Dedifferentiated amniotic fluid mesenchymal stem cell (primary cell): ENCODE measurements at regions not wholly inside any gene's neighbourhood (a gene's known extent, or its start where the extent isn't known, plus 50 kb on each side); places are given as distances from the start of the nearest gene placed in this dataset.
"Not testable (repeated sequence)": the region's sequence is repeated elsewhere in the genome, so short reads cannot be mapped to it uniquely, and the experiment has no call there.

ENCODE experiments used
- DNase-seq: peaks from one replicate; pipeline ENCODE4 v3.0.0-alpha.2; 2016; ENCODE audit errors: extremely low spot score

DNA sequence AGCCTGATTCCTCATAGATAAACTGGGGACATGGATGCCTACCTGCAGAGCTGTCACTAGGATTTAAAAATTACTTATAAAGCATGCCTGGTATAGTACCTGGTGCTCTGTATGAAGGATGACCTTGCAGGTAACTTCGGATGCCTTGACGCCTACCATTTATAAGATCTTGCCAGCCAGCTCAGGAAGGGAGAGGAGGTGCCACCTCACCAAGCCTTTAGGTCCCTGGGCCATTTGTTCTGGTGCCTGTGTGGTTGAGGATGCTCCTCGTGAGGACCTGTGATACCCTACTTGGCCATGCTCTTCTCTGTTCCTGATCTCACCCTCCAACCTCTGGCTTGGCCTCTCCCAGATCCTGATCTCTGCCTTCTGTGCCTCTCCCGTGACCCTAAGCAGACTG is 85.2 kb downstream of the FDX1 start:
- no peak for DNase-seq

- not testable (repeated sequence) for DNase-seq
These were observed 87.6 kb downstream of the FDX1 start for GRCh38 chr11:110517381-110517780.

DNA sequence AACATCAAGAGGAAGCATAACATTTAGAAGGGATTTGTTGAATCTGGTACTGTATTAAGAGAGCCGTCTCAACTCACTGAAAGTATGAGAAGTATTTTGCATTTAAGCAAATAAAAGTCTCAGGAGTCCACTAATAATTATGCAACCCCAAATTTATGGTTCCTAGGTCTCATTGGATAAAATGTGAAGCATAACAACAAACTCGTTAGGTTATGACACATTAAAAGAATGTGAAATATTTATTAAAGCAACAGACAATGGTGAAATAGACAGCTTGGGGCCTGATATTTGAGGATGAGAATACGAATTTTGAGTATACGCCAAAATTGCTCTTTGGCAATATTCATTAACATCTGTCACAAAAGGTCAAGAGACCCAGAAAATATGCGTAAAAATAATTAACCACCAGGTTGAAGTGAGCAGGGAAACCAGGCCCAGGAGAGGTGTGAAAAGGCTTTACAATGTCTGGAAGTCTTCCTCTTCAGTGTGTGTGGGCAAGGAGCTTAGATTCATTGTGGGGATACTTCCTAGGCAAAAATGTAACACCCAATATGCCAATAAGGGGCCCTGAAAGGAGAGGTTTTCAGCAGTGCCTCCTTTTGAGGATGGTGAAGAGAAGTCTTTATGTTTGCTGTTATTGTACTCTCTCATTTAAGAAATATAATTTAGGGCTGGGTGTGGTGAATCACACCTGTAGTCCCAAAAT is 89.2 kb downstream of the FDX1 start:
- no peak for DNase-seq

GRCh38 chr11:110519796-110520195 is 90.0 kb downstream of the FDX1 start:
- DNase-seq, result no peak

DNA sequence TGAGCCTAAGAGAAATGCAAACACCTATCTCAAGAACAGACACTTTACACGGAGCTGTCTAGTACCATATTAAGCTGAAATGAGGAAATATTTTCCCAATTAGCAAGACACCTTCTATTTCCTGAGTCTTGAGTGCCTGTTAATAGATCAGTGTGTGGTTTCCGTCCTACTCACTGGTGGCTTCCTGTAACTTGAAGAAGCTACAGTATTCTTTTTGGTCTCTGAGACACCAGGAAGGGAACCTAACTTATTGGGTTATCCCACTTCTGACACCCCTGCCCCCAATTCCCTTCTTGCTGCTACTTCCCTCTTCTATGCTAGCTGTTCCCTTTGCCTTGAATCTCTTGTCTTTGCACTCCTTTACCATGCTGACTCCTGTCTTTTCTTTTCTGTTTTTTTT is 92.7 kb downstream of the FDX1 start:
- DNase-seq, result no peak

- DNase-seq, result peak; percentile 52
These were observed 94.5 kb downstream of the FDX1 start for GRCh38 chr11:110524238-110524637.

GRCh38 chr11:110525883-110526282 is 96.1 kb downstream of the FDX1 start:
- DNase-seq, result no peak

GRCh38 chr11:110526323-110526722 is 96.6 kb downstream of the FDX1 start:
- DNase-seq, result no peak
